Kidney epithelial cell (primary cell): ENCODE measurements at regions not wholly inside any gene's neighbourhood (a gene's known extent, or its start where the extent isn't known, plus 50 kb on each side); places are given as distances from the start of the nearest gene placed in this dataset.

Experiments
- DNase-seq: peaks from one replicate; pipeline ENCODE4 v3.0.0-alpha.2; 2010; ENCODE audit warnings: low read depth
- H3K27me3 ChIP-seq: 2 replicates; pipeline ENCODE4 v1.6.0; 2011; ENCODE audit warnings: low read length; ENCODE audit not compliant: control insufficient read depth, insufficient read depth
- H3K36me3 ChIP-seq: 2 replicates; pipeline ENCODE4 v1.5.1; 2011; ENCODE audit warnings: low read length; ENCODE audit not compliant: control insufficient read depth, insufficient read depth
- H3K4me3 ChIP-seq: 2 replicates; pipeline ENCODE4 v1.5.1; 2011; ENCODE audit warnings: low read depth, mild to moderate bottlenecking, control low read depth, low read length
- TF ChIP-seq, protein P1 (sequence below): IDR thresholded peaks from 2 replicates; pipeline ENCODE4 v1.5.1; 2011; ENCODE audit warnings: mild to moderate bottlenecking, moderate library complexity, low read length, control low read depth, inconsistent platforms; ENCODE audit not compliant: insufficient read depth, poor library complexity, severe bottlenecking

DNA sequence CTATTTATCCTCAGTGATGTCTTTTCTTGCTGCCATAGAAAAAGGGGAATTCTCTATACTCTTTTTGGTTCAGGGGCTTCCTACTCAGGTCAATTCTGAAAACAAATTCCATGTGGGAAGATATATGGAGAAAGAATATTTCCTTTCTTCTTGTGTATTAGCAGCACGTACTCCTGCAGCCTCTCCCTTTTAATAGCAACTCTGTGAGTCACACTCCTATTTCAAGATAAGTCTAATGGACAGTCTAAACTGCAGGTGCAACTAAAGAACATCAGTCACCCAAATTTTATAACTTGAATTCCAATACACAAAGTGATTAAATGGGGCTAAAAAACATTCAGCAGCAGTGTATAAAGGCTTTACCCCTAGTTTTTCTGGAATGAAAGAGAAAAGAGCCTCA is 942.2 kb downstream of the CNTNAP5 start:
- Histone ChIP-seq H3K36me3 (no peaks in the 10 kb centered on the region), H3K27me3 (no peaks in the 10 kb centered on the region), H3K4me3 (no peak overlapping the region)
- TF ChIP-seq, protein P1, sequence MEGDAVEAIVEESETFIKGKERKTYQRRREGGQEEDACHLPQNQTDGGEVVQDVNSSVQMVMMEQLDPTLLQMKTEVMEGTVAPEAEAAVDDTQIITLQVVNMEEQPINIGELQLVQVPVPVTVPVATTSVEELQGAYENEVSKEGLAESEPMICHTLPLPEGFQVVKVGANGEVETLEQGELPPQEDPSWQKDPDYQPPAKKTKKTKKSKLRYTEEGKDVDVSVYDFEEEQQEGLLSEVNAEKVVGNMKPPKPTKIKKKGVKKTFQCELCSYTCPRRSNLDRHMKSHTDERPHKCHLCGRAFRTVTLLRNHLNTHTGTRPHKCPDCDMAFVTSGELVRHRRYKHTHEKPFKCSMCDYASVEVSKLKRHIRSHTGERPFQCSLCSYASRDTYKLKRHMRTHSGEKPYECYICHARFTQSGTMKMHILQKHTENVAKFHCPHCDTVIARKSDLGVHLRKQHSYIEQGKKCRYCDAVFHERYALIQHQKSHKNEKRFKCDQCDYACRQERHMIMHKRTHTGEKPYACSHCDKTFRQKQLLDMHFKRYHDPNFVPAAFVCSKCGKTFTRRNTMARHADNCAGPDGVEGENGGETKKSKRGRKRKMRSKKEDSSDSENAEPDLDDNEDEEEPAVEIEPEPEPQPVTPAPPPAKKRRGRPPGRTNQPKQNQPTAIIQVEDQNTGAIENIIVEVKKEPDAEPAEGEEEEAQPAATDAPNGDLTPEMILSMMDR: no peak
- no peak for DNase-seq

DNA sequence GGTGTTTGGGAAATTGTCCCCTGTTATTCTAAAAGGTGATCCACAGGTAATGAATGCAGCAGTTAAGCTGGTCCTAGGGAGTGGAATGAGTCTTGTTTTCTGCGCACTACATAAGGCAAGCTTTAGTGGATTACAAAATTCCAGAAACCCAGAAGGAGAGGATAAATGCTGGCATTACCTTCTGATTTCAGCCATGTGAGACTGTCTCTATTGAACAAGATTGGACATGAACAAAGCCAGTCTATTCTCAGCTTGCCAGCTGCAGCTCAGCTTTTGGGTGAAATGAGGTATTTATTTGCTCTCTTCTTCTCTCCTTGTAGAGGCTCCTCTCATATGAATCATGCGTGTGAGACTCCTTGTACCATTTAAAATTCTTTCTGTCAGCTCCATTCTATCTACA is 944.9 kb downstream of the CNTNAP5 start:
- no peaks in the 10 kb centered on the region for H3K27me3 ChIP-seq
- no peaks in the 10 kb centered on the region for H3K36me3 ChIP-seq
- H3K4me3 ChIP-seq: no peak overlapping the region
- TF ChIP-seq, protein P1: no peak
- DNase-seq: no peak

DNA sequence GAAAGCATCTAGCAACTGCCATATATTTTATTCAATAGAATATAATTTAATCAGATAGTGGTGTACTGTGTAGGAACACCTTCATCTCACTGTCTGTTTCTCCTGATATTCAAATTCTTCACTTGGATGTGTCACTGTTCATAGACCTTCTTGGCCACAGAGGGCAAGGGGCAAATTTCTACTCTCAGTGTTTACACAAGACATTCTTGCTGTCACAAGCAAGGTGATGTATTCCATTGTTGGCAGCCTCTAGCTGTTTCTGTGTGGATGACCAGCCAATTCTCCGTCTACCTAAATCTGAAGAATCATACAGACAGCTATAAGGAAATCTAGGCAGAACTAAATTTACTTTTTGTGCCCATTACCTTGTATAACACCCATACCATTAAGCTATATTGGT is 948.3 kb downstream of the CNTNAP5 start:
- no peak overlapping the region for H3K4me3 ChIP-seq
- H3K27me3 ChIP-seq: no peaks in the 10 kb centered on the region
- TF ChIP-seq, protein P1: no peak
- peak; percentile 26 for DNase-seq
- no peaks in the 10 kb centered on the region for H3K36me3 ChIP-seq

DNA sequence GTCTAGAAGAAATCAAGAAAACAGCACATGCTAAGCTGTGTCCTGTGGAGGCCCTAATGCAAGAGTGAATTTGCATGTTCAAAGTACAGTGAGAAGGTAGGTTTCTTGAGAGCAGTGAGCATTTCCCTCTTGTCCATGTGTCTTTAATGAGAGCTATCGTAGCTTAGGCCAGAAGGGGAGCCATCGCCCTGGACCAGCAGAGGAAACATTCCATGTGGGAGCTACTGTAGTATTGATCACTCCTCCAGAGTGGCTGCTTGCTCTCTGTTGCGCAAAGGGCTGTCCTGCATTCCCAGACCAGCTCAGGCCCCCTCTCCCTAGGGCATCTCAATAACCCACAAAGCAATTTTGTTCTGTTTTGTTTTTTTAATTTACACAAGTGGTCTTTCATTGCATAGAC is 950.1 kb downstream of the CNTNAP5 start:
- no peak overlapping the region for H3K4me3 ChIP-seq
- no peaks in the 10 kb centered on the region for H3K27me3 ChIP-seq
- DNase-seq: no peak
- TF ChIP-seq, protein P1: no peak
- no peaks in the 10 kb centered on the region for H3K36me3 ChIP-seq

DNA sequence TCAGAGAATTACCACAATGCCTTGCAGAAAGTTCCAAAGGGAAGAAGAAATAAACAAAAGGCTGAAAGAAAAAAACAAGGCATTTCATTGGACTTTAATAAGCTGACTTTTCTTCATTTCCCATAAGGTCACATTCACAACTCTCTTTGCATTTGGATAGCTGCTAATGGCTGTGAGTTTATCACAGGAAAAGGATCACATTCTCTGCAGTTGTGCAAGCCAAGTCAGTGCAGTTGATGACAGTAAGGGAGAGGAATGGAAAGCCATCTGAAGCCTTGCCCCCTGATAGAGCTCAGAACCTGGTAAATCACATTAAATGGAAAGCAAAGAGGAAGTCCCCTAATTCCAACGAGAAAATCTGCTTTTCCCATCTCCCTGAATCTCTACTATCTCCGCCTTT is 950.6 kb downstream of the CNTNAP5 start:
- H3K36me3 ChIP-seq: no peaks in the 10 kb centered on the region
- TF ChIP-seq, protein P1: no peak
- H3K27me3 ChIP-seq: no peaks in the 10 kb centered on the region
- DNase-seq: no peak
- no peak overlapping the region for H3K4me3 ChIP-seq

DNA sequence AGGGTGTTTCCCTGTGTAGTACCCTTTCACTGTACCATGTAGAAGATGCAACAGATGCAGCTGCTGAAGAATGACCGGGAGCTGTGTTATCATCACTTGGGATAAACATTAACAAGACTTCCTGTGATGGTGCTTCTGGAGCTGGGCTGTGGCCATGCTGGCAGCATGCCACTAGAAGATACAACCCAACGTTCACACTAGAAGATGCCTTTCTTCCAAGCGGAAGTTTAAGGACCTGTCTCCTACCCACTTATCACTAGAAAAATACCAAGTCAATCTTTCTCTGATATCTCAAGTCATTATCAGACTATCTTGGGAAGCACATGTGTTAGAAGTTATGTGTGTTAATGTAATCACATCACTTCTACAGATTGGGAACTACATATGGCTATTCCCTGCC is 953.5 kb downstream of the CNTNAP5 start:
- no peaks in the 10 kb centered on the region for H3K27me3 ChIP-seq
- TF ChIP-seq, protein P1: no peak
- H3K36me3 ChIP-seq: no peaks in the 10 kb centered on the region
- H3K4me3 ChIP-seq: no peak overlapping the region
- DNase-seq: peak; percentile 5
